GM12875 (cell line): ENCODE measurements at regions not wholly inside any gene's neighbourhood (a gene's known extent, or its start where the extent isn't known, plus 50 kb on each side); places are given as distances from the start of the nearest gene placed in this dataset.

Experiments
- H3K4me3 ChIP-seq: one replicate; pipeline ENCODE4 v1.5.1; 2011; ENCODE audit warnings: low read depth, low read length, control low read depth
- CTCF ChIP-seq: IDR thresholded peaks from 2 replicates; pipeline ENCODE4 v1.5.1; 2011; ENCODE audit warnings: low read depth, mild to moderate bottlenecking, control low read depth, inconsistent platforms, low read length, moderate library complexity, borderline replicate concordance; ENCODE audit not compliant: insufficient read depth

- H3K4me3 ChIP-seq = no peak overlapping the region
- TF ChIP-seq CTCF = no peak
These were observed 154.1 kb downstream of the AASDHPPT start for GRCh38 chr11:106231591-106231990.

GRCh38 chr11:106233191-106233590 is 155.7 kb downstream of the AASDHPPT start:
- no peak for TF ChIP-seq CTCF
- H3K4me3 ChIP-seq = no peak overlapping the region

- no peak for TF ChIP-seq CTCF
- no peak overlapping the region for H3K4me3 ChIP-seq
These were observed 157.3 kb downstream of the AASDHPPT start for GRCh38 chr11:106234794-106235193.

GRCh38 chr11:106236295-106236694 is 158.8 kb downstream of the AASDHPPT start:
- TF ChIP-seq CTCF = no peak
- H3K4me3 ChIP-seq = no peak overlapping the region

GRCh38 chr11:106238704-106239360 is 161.4 kb downstream of the AASDHPPT start:
- TF ChIP-seq CTCF = no peak
- H3K4me3 ChIP-seq = no peak overlapping the region

- H3K4me3 ChIP-seq = no peak overlapping the region
- no peak for TF ChIP-seq CTCF
These were observed 164.3 kb downstream of the AASDHPPT start for GRCh38 chr11:106241601-106242257.
